IPS-NIHi11 (cell line): ENCODE measurements at regions not wholly inside any gene's neighbourhood (a gene's known extent, or its start where the extent isn't known, plus 50 kb on each side); places are given as distances from the start of the nearest gene placed in this dataset.

Experiments used
- DNase-seq: peaks from one replicate; pipeline ENCODE4 v3.0.0; 2012; ENCODE audit warnings: mixed read lengths, low spot score

- DNase-seq: no peak
Measured at GRCh38 chr9:28207657-28208056, 634.4 kb upstream of the C9orf72 start.

GRCh38 chr9:28209130-28209529 lies 635.8 kb upstream of the C9orf72 start:
- DNase-seq: no peak

- no peak for DNase-seq
Measured at GRCh38 chr9:28212979-28213378, 639.7 kb upstream of the C9orf72 start.

- no peak for DNase-seq
Measured at GRCh38 chr9:28215536-28216299, 642.4 kb upstream of the C9orf72 start.

GRCh38 chr9:28232686-28233085 lies 659.4 kb upstream of the C9orf72 start:
- no peak for DNase-seq

- no peak for DNase-seq
Measured at GRCh38 chr9:28234133-28234893, 661.0 kb upstream of the C9orf72 start.

GRCh38 chr9:28234894-28235277 lies 661.6 kb upstream of the C9orf72 start:
- no peak for DNase-seq

- DNase-seq: no peak
Measured at GRCh38 chr9:28249424-28249823, 676.1 kb upstream of the C9orf72 start.

GRCh38 chr9:28255174-28255573 lies 681.9 kb upstream of the C9orf72 start:
- DNase-seq: no peak

GRCh38 chr9:28260330-28260729 lies 687.0 kb upstream of the C9orf72 start:
- DNase-seq: no peak

- DNase-seq: no peak
Measured at GRCh38 chr9:28264368-28264767, 691.1 kb upstream of the C9orf72 start.

GRCh38 chr9:28267351-28267750 lies 694.1 kb upstream of the C9orf72 start:
- DNase-seq: no peak

- no peak for DNase-seq
Measured at GRCh38 chr9:28270156-28270555, 696.9 kb upstream of the C9orf72 start.

GRCh38 chr9:28272127-28272526 lies 698.8 kb upstream of the C9orf72 start:
- DNase-seq: no peak

GRCh38 chr9:28287455-28287854 lies 714.2 kb upstream of the C9orf72 start:
- no peak for DNase-seq

- DNase-seq: peak; percentile 8
Measured at GRCh38 chr9:28289746-28290145, 716.5 kb upstream of the C9orf72 start.

- DNase-seq: no peak
Measured at GRCh38 chr9:28293369-28294090, 720.2 kb upstream of the C9orf72 start.

- DNase-seq: no peak
Measured at GRCh38 chr9:28301281-28301680, 728.0 kb upstream of the C9orf72 start.

- peak; percentile 4 for DNase-seq
Measured at GRCh38 chr9:28317745-28318144, 744.5 kb upstream of the C9orf72 start.

- no peak for DNase-seq
Measured at GRCh38 chr9:28318515-28318914, 745.2 kb upstream of the C9orf72 start.

- no peak for DNase-seq
Measured at GRCh38 chr9:28319981-28320380, 746.7 kb upstream of the C9orf72 start.

GRCh38 chr9:28320616-28321015 lies 747.3 kb upstream of the C9orf72 start:
- DNase-seq: no peak

- no peak for DNase-seq
Measured at GRCh38 chr9:28329323-28329722, 756.0 kb upstream of the C9orf72 start.
